Activated CD4-positive, alpha-beta T cell treated with anti-CD3 and anti-CD28 coated beads, Interleukin-2, Interleukin-6, amounts not matched to agents 100 ng/mL and 50 ng/mL, durations not matched to agents 16 hours and 8 hours (primary cell): ENCODE measurements at regions not wholly inside any gene's neighbourhood (a gene's known extent, or its start where the extent isn't known, plus 50 kb on each side); places are given as distances from the start of the nearest gene placed in this dataset.
"Not testable (repeated sequence)": the region's sequence is repeated elsewhere in the genome, so short reads cannot be mapped to it uniquely, and the experiment has no call there.

Source experiments
- DNase-seq: peaks from one replicate; pipeline ENCODE4 v3.0.0-alpha.2; 2020

DNA sequence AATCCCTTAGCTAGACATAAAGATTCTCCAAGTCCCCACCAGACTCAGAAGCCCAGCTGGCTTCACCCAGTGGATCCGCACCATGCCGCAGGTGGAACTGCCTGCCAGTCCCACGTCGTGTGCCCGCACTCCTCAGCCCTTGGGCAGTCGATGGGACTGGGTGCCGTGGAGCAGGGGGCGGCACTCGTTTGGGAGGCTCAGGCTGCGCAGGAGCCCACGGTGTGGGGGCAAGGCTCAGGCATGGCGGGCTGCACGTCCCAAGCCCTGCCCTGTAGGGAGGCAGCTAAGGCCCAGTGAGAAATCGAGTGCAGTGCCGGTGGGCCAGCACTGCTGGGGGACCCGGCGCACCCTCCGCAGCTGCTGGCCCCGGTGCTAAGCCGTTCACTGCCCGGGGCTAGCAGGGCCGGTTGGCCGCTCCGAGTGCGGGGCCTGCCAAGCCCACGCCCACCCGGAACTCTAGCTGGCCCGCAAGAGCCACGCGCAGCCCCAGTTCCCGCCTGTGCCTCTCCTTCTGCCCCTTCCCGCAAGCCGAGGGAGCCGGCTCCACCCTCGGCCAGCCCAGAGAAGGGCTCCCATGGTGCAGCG, 95.9 kb upstream of the DTNBP1 start:
- no peak for DNase-seq

GRCh38 chr6:15755526-15755925, 92.7 kb upstream of the DTNBP1 start:
- no peak for DNase-seq

- DNase-seq, result no peak
Observed at GRCh38 chr6:15754706-15755079, 91.9 kb upstream of the DTNBP1 start.

DNA sequence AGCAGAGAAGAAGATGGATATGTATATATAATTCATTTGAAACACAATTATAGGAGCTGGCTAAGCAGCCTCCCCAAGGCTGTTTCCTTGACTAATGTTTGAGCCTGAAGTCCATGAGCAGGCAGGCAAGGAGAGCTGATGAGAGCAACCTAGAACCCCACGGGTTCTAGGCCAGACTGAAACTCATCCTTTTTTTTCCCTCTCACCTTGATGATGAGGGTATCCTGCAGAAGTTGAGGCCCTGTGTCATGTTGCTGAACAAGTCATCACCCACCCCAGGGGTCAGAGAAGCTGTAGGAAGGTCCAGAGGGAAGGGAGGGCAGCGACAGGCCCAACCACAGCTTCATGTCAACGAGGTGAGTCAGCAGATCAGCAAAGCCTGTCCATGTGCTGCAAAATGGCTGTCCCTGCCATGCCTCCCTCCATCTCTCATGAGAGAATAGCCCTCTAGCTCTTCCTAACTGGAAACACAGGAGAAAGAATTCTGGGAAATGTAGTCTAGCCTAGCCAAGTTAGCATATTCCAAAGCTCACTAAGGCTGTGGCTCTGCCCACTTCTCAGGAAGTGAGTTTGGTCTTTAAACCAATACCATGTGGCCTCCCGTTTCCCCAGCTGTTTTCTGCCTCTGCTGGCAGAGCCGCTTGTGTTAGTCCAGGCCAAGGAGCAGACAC, 91.3 kb upstream of the DTNBP1 start:
- DNase-seq, result no peak

DNA sequence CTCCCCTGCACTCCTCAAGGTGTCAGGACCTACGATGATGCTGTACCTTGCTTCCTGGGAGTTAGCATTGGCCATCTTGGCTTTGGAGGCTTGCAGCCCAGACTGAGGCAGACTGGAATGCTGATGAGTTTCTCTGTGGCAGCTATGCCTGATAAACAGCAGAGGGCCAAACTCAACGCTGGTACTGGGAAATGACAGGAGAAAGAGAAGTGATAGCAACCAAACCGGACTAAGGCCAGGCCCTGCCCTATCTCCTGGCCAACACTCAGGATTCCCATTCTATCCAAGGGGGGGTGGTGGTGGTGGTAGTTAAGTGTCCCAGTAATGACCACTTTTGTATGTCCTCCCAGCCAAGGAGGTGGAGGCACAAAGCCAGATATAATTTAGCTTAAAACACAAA, 90.0 kb upstream of the DTNBP1 start:
- no peak for DNase-seq

- DNase-seq, result no peak
Observed at GRCh38 chr6:15751721-15752350, 89.0 kb upstream of the DTNBP1 start.

GRCh38 chr6:15748341-15748740, 85.5 kb upstream of the DTNBP1 start:
- DNase-seq, result no peak

GRCh38 chr6:15747354-15747883, 84.6 kb upstream of the DTNBP1 start:
- DNase-seq, result no peak

- no peak for DNase-seq
Observed at GRCh38 chr6:15745781-15746180, 83.0 kb upstream of the DTNBP1 start.

GRCh38 chr6:15744818-15745402, 82.1 kb upstream of the DTNBP1 start:
- no peak for DNase-seq

DNA sequence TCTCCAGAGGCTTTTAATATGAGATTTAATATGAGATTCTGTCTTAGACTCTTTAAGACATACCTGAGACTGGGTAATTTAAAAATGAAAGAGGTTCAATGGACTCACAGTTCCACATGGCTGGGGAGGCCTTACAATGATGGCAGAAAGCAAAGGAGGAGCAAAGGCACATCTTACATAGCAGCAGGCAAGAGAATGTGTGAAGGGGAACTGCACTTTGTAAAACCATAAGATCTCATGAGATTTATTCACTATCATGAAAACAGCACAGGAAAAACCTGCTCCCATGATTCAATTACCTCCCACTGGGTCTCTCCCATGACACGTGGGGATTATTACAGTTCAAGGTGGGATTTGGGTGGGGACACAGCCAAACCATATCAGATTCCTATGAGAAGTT, 79.2 kb upstream of the DTNBP1 start:
- not testable (repeated sequence) for DNase-seq

- DNase-seq, result no peak
Observed at GRCh38 chr6:15741405-15741804, 78.6 kb upstream of the DTNBP1 start.

GRCh38 chr6:15739867-15740266, 77.0 kb upstream of the DTNBP1 start:
- DNase-seq, result no peak

- no peak for DNase-seq
Observed at GRCh38 chr6:15739353-15739752, 76.5 kb upstream of the DTNBP1 start.

DNA sequence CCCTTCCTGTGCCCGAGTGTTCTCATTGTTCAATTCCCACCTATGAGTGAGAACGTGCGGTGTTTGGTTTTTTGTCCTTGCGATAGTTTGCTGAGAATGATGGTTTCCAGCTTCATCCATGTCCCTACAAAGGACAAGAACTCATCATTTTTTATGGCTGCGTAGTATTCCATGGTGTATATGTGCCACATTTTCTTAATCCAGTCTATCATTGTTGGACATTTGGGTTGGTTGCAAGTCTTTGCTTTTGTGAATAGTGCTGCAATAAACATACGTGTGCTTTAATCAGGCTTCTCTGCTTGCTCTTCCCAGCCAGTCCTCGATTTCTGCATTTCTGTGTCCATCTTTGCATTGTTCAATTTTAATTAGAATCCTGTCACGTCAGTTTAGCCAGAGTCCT, 75.4 kb upstream of the DTNBP1 start:
- not testable (repeated sequence) for DNase-seq

DNA sequence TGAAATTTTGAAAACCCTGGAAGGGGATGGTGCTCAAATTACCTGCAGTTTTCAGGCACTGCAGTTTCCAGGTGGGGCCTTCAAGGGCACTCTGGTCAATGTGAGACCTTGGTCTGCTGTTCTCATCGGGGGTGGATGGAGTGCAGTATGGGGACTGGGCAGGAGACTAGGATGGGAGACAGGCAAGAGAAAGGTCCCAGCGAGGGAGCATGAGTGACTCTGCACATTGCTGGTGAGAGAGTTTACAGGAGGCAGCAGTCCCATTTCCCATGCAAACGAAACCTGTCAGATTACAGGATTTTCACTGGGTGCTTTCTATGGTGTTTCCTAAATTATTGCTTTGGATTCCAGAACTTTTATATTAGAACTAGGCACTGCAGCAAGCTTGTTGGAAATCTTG, 73.5 kb upstream of the DTNBP1 start:
- no peak for DNase-seq

GRCh38 chr6:15735567-15736265, 72.9 kb upstream of the DTNBP1 start:
- peak; percentile 15 for DNase-seq

GRCh38 chr6:15734118-15734897, 71.5 kb upstream of the DTNBP1 start:
- no peak for DNase-seq

GRCh38 chr6:15730922-15731321, 68.1 kb upstream of the DTNBP1 start:
- no peak for DNase-seq

DNA sequence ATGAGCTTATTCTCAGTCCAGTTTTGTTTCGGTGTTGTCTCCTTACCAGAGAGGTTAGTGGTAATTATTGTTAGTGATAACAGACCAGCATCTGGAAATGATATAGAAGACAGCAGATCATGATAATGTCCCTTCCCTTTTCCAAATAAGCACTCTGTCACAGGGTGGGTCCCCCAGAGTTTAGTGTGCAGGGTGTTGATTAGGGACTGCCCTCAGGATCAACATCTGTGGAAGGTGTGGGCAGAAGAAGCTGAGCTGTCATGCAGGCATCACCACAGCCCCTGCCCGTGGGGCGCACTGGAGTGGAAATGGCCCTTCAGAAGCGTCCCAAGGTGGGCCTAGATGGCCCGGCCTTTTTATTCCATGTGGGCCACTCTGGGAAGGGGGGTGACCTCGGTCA, 67.6 kb upstream of the DTNBP1 start:
- no peak for DNase-seq

- DNase-seq, result no peak
Observed at GRCh38 chr6:15722731-15723130, 59.9 kb upstream of the DTNBP1 start.

GRCh38 chr6:15716889-15717288, 54.1 kb upstream of the DTNBP1 start:
- DNase-seq, result no peak

GRCh38 chr6:15715851-15716250, 53.0 kb upstream of the DTNBP1 start:
- DNase-seq, result no peak
